Rectal smooth muscle tissue (tissue), 1 donor: ENCODE measurements at regions not wholly inside any gene's neighbourhood (a gene's known extent, or its start where the extent isn't known, plus 50 kb on each side); places are given as distances from the start of the nearest gene placed in this dataset.

Experiments used
- H3K27ac ChIP-seq: one replicate; pipeline ENCODE4 v1.7.0; 2013; ENCODE audit warnings: low read depth, low read length, inconsistent platforms
- H3K27me3 ChIP-seq: one replicate; pipeline ENCODE4 v1.7.0; 2013; ENCODE audit warnings: low read length; ENCODE audit not compliant: control insufficient read depth, insufficient read depth
- H3K36me3 ChIP-seq: one replicate; pipeline ENCODE4 v1.7.0; 2013; ENCODE audit warnings: low read length; ENCODE audit not compliant: control insufficient read depth, insufficient read depth
- H3K4me1 ChIP-seq: one replicate; pipeline ENCODE4 v1.7.0; 2013; ENCODE audit warnings: low read length; ENCODE audit not compliant: control insufficient read depth, insufficient read depth
- H3K4me3 ChIP-seq: one replicate; pipeline ENCODE4 v1.7.0; 2013; ENCODE audit warnings: low read length
- H3K9ac ChIP-seq: one replicate; pipeline ENCODE4 v1.7.0; 2013; ENCODE audit warnings: low read length

DNA sequence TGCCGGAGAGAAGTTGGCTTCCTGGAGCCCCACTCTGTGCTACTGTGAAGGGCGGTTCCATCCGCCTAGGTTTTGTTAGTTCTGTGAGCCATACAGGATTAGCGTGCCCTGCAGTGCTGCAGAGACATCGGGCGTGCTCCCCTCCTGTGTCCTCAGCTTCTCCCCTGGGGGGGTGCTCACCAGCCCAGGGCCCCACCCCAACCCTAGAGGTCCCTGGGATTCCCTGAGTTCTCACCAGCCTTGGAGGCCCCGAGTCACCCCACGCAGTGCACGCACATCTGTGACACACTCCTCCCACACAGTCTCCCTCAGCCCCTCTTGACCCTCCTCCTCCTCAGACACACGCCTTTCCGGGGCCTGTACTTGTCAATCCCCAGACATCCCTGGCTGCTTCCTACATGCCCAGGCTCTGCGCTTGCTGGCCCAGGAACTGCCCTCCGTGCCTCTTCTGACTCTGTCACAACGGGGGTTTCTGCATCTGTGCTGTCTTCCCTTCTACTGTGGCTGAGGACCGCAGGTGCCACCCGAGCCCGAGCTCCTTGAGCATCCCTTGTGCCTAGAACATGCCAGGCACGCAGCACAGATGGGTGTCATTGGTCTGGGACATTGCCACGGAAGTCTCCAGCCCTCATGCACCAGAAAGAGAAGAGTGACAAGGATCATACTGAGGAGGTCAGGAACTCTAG, 123.2 kb upstream of the RPS6KA2 start:
- no peaks in the 10 kb centered on the region for H3K4me1 ChIP-seq
- H3K36me3 ChIP-seq: no peaks in the 10 kb centered on the region
- H3K27me3 ChIP-seq: no peaks in the 10 kb centered on the region
- no peak overlapping the region for H3K9ac ChIP-seq
- no peak overlapping the region for H3K4me3 ChIP-seq
- no peak overlapping the region for H3K27ac ChIP-seq

DNA sequence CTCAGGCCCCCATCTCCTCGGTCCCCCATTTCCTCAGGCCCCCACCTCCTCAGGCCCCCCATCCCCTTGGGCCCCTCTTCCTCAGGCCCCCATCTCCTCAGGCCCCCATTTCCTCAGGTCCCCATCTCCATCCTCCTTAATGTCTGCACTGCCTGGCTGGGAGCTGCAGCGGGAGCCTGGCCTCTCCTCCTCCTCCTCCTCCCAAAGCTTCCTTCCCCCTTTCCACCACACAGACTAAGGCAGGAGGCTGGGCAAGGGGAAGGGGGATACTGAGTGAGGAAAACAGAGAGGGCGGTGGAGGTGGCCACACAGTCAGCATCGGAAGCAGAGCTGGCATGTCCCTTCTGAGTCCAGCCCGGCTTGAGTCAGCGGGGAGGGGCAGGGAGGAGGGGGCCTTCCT, 122.6 kb upstream of the RPS6KA2 start:
- Histone ChIP-seq H3K4me1 (no peaks in the 10 kb centered on the region), H3K27me3 (no peaks in the 10 kb centered on the region), H3K4me3 (no peak overlapping the region), H3K36me3 (no peaks in the 10 kb centered on the region), H3K27ac (no peak overlapping the region), H3K9ac (no peak overlapping the region)

GRCh38 chr6:166747644-166748595, 120.9 kb upstream of the RPS6KA2 start:
- H3K4me1 ChIP-seq: peaks cover 2% of the 10 kb centered on the region

DNA sequence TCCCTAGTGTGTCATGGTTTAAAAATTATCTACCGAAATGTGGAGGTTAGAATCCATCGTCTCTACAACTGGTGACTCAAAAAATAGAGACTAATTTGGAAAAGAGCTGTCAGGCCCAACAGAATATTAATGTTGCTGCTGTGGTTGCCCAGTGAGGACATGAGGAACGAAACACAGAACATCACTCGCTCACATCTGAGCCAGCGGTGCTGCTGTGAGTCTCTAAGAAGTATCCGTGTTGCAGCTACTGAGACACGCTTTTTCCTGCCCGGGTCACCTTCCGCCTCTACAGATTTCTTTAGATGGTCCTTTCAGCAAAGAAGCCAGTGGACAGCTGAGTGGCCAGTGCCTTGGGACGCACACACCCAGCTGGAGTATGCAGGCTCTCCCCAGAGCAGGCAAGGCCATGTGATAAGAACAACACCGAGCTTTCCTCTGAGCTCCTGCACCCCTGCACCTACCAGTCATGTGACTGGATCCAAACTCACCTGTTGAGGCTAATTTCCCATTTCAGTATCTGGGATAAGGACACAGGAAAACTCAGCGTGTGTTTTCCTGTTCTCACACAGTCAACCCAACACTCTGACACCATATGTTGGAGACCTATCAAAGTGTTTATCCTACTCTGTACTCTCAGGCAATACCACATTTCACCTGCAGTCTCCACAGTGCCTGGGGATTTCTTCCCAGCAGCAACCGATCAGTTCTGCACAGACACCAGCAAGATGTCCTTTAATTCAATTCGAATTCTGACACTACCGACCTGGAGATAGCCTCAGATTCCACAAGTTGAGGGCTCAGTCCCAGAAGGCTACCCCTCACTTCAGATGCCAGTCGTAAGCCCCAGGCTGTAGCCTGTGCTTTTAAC, 119.0 kb upstream of the RPS6KA2 start:
- no peaks in the 10 kb centered on the region for H3K36me3 ChIP-seq
- H3K27ac ChIP-seq: peak overlapping the region; percentile 84
- H3K4me3 ChIP-seq: no peak overlapping the region
- H3K4me1 ChIP-seq: peaks cover 2% of the 10 kb centered on the region
- no peak overlapping the region for H3K9ac ChIP-seq
- no peaks in the 10 kb centered on the region for H3K27me3 ChIP-seq

More at GRCh38 chr6:166747644-166748595, 120.9 kb upstream of the RPS6KA2 start:
- Histone ChIP-seq H3K4me3 (no peak overlapping the region), H3K36me3 (no peaks in the 10 kb centered on the region), H3K27ac (no peak overlapping the region), H3K27me3 (no peaks in the 10 kb centered on the region), H3K9ac (no peak overlapping the region)

DNA sequence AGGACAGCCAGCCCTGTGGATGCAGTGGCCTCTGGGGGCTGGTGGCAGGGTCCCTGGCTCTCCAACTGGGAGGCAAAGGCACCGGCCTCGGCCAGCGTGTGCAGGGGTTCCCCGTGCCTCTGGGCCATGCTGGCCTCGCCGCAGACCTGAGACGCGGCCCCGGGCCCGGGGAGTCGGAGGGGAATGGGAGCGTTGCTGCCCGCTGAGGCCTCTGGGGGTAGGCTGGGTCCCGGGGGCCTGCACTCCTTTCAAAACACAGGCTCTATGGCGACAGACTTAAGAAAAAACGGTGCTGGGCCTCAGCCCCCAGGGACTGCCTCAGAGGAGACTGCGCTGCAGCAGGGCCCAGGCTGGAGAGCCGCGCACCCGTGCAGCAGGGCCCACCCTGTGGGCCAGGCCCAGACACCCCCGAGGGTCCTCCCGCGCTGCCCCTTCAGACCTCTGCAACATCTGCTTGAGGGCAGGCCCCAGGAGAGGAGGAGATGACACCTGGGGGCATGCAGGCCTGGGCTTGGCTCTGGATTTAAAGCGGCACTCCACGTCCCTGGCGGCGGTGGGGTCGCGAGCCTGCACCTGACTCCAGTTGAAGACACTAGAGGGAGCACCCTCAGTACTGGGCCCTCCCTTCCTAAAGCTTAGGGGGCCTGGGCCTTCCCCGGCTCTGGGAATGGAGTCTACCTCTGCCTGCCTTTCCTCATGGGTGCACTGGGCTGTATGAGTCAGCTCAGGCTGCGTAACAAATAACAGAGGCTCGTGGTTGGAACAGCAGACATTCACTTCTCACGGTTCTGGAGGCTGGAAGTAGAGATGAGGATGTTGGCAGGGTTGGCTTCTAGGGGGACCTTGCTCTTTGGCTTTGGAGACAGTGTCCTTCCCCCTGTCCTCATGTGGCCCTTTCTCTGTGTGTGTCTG, 117.4 kb upstream of the RPS6KA2 start:
- Histone ChIP-seq H3K4me3 (no peak overlapping the region), H3K27ac (peak overlapping the region; percentile 58), H3K9ac (no peak overlapping the region), H3K27me3 (no peaks in the 10 kb centered on the region), H3K36me3 (no peaks in the 10 kb centered on the region), H3K4me1 (peaks cover 7% of the 10 kb centered on the region)

- peak overlapping the region; percentile 58 for H3K27ac ChIP-seq
- H3K4me1 ChIP-seq: peaks cover 7% of the 10 kb centered on the region
Observed at GRCh38 chr6:166743406-166744222, 116.6 kb upstream of the RPS6KA2 start.

DNA sequence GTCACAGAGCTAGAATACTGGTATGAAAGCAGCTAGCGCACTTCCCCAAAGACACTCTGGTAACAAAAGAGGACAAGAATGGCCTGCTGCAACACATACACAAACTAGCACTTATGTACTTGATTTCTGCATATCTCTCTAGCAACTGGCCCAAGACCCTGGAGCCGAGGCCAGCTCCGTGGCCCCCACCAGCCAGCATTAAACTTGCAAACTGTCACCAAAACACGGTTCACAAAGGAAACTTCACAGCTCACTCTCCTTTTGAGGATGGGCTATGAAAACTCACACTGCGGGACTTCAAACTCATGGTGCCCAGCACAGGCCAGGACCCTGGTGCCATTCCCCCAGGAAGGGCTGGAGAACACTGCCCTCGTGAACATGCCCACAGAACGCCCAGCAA, 115.9 kb upstream of the RPS6KA2 start:
- Histone ChIP-seq H3K4me1 (peaks cover 7% of the 10 kb centered on the region), H3K27ac (no peak overlapping the region)

More at GRCh38 chr6:166743406-166744222, 116.6 kb upstream of the RPS6KA2 start:
- H3K9ac ChIP-seq: no peak overlapping the region
- no peak overlapping the region for H3K4me3 ChIP-seq
- no peaks in the 10 kb centered on the region for H3K27me3 ChIP-seq
- no peaks in the 10 kb centered on the region for H3K36me3 ChIP-seq

DNA sequence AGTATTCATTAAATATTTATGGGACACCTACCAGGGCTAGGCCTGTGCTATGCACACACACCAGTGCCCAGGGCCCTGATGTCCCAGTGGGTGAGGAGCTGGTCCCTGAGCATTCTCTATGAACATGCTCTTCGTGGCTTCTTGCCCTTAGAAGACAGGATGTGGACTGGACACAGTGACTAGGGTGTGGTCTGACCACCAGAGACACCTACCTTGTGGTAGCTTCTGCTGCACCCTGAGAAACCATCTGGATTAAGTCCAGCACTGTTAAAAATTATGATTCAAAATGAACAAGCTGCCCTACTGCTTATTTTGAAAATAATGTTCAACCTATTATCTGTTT, 112.9 kb upstream of the RPS6KA2 start:
- H3K27ac ChIP-seq: no peak overlapping the region
- H3K4me3 ChIP-seq: no peak overlapping the region
- peaks cover 7% of the 10 kb centered on the region for H3K4me1 ChIP-seq
- H3K9ac ChIP-seq: no peak overlapping the region
- no peaks in the 10 kb centered on the region for H3K27me3 ChIP-seq
- no peaks in the 10 kb centered on the region for H3K36me3 ChIP-seq

More for the DNA sequence above, 115.9 kb upstream of the RPS6KA2 start:
- no peak overlapping the region for H3K4me3 ChIP-seq
- no peaks in the 10 kb centered on the region for H3K36me3 ChIP-seq
- H3K9ac ChIP-seq: no peak overlapping the region
- no peaks in the 10 kb centered on the region for H3K27me3 ChIP-seq

- Histone ChIP-seq H3K4me3 (no peak overlapping the region), H3K9ac (no peak overlapping the region), H3K27me3 (no peaks in the 10 kb centered on the region), H3K27ac (no peak overlapping the region), H3K36me3 (no peaks in the 10 kb centered on the region), H3K4me1 (peaks cover 7% of the 10 kb centered on the region)
Observed at GRCh38 chr6:166739117-166739975, 112.3 kb upstream of the RPS6KA2 start.

- H3K4me1 ChIP-seq: peaks cover 7% of the 10 kb centered on the region
- no peak overlapping the region for H3K27ac ChIP-seq
- no peaks in the 10 kb centered on the region for H3K27me3 ChIP-seq
- no peak overlapping the region for H3K9ac ChIP-seq
- no peak overlapping the region for H3K4me3 ChIP-seq
- no peaks in the 10 kb centered on the region for H3K36me3 ChIP-seq
Observed at GRCh38 chr6:166738386-166739116, 111.5 kb upstream of the RPS6KA2 start.
